Testis (tissue), 2 donors: ENCODE measurements at regions not wholly inside any gene's neighbourhood (a gene's known extent, or its start where the extent isn't known, plus 50 kb on each side); places are given as distances from the start of the nearest gene placed in this dataset.

Source experiments
- DNase-seq: peaks from one replicate; pipeline ENCODE4 v3.0.0-alpha.2; 2019
- H3K27ac ChIP-seq, 2 donors: fragments of 200-600 bp; sonication (generic); one replicate each; pipeline ENCODE4 v1.5.1; 2019
- H3K27me3 ChIP-seq: fragments of 200-600 bp; sonication (generic); one replicate; pipeline ENCODE4 v1.5.1; 2019
- H3K36me3 ChIP-seq: fragments of 200-600 bp; sonication (generic); one replicate; pipeline ENCODE4 v1.5.1; 2017; ENCODE audit warnings: low read depth; ENCODE audit errors: missing control alignments
- H3K4me1 ChIP-seq: fragments of 200-600 bp; sonication (generic); one replicate; pipeline ENCODE4 v1.5.1; 2019
- H3K4me3 ChIP-seq, 2 donors: fragments of 200-600 bp; sonication (generic); one replicate each; pipeline ENCODE4 v1.5.1; 2017 to 2019
- H3K9me3 ChIP-seq: fragments of 200-600 bp; sonication (generic); one replicate; pipeline ENCODE4 v1.5.1; 2017
- POLR2A ChIP-seq: fragments of 450-650 bp; IDR thresholded peaks from one replicate; pipeline ENCODE4 v1.6.1; 2017; ENCODE audit warnings: antibody characterized with exemption, mild to moderate bottlenecking, moderate library complexity
- WGBS, 2 donors: methylation state at CpG; one replicate each; pipeline ENCODE4 v1.1.5; 2018; 5-methylcytosine and 5-hydroxymethylcytosine counted together
- intact Hi-C: fragments of 100-400 bp; cut with DNase I; formaldehyde crosslinking; loops from one replicate; pipeline ENCODE4 v1.15.1; 2023; ENCODE audit warnings: low total_unique reads
- TF ChIP-seq, protein P1 (sequence below), 3 experiments: fragments of 450-650 bp in 2 of 3; fragments of 200-600 bp in 1 of 3; sonication (generic) in 1 of 3; IDR thresholded peaks; one replicate each; pipeline ENCODE4 v1.5.1; 2016 to 2019; ENCODE audit warnings: antibody characterized with exemption in 3 of 3, mild to moderate bottlenecking in 2 of 3, moderate library complexity in 1 of 3

DNA sequence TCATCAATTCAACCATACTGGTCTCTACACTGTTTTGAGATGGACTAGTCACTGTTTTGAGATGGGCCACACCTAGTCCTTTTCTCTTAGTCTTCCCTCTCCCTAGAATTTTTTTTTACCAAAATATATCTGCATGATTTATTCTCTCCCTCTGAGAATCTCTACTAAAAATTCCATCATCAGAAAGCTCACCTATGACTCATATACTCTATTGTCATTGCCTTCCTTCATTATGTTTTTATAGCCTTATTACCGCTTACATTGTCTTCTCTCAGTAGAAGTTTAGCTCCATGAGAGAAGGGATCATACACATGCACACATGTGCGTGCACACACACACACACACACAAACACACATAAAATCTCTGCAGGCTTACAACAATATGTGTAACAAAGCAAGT, 303.6 kb downstream of the PCDH10 start:
- no peak for TF ChIP-seq POLR2A
- TF ChIP-seq, protein P1, sequence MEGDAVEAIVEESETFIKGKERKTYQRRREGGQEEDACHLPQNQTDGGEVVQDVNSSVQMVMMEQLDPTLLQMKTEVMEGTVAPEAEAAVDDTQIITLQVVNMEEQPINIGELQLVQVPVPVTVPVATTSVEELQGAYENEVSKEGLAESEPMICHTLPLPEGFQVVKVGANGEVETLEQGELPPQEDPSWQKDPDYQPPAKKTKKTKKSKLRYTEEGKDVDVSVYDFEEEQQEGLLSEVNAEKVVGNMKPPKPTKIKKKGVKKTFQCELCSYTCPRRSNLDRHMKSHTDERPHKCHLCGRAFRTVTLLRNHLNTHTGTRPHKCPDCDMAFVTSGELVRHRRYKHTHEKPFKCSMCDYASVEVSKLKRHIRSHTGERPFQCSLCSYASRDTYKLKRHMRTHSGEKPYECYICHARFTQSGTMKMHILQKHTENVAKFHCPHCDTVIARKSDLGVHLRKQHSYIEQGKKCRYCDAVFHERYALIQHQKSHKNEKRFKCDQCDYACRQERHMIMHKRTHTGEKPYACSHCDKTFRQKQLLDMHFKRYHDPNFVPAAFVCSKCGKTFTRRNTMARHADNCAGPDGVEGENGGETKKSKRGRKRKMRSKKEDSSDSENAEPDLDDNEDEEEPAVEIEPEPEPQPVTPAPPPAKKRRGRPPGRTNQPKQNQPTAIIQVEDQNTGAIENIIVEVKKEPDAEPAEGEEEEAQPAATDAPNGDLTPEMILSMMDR (IDR thresholded peaks at IDR 0.05): no peak
- intact Hi-C loops: no loop called here
- Histone ChIP-seq H3K36me3 (no peaks in the 10 kb centered on the region), H3K4me1 (no peaks in the 10 kb centered on the region), H3K9me3 (no peaks in the 10 kb centered on the region), H3K4me3 (no peak overlapping the region), H3K27ac (no peak overlapping the region), H3K27me3 (no peaks in the 10 kb centered on the region)
- no peak for DNase-seq
- WGBS, 2 donors: 97 to 100% methylated on average over 2 of the region's 2 CpGs

GRCh38 chr4:133450813-133451212, 301.7 kb downstream of the PCDH10 start:
- intact Hi-C loops: no loop called here
- Histone ChIP-seq H3K27me3 (no peaks in the 10 kb centered on the region), H3K4me3 (peak overlapping the region; percentile 4 to 37), H3K9me3 (no peaks in the 10 kb centered on the region), H3K27ac (no peak overlapping the region), H3K36me3 (no peaks in the 10 kb centered on the region), H3K4me1 (no peaks in the 10 kb centered on the region)
- TF ChIP-seq, protein P1 (IDR thresholded peaks at IDR 0.05): no peak
- TF ChIP-seq POLR2A: no peak
- 79 to 86% methylated on average over 16 to 17 of the region's 17 CpGs for WGBS, 2 donors
- DNase-seq: no peak

DNA sequence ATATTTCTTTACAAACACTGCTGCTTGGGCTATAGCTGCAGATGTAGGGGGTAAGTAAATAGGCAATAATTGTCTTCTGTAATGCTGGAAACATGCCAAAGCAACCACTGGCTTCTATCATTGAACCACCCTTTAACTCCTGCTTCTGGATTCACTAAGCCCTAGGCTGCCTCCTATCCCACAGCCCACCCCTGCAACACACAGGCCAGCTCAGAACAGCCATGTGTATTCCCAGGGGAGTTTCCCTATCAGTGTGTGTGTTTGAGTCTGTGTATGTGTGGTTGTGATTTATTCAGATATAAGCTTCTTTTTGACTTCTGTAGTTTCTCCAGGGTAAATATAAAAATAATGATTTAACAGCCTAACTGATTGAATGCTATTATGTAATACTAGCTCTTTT, 291.3 kb downstream of the PCDH10 start:
- no peak for TF ChIP-seq POLR2A
- TF ChIP-seq, protein P1 (IDR thresholded peaks at IDR 0.05): no peak
- intact Hi-C loops: no loop called here
- Histone ChIP-seq H3K36me3 (no peaks in the 10 kb centered on the region), H3K27ac (no peak overlapping the region), H3K4me3 (no peak overlapping the region), H3K9me3 (no peaks in the 10 kb centered on the region), H3K4me1 (no peaks in the 10 kb centered on the region), H3K27me3 (no peaks in the 10 kb centered on the region)
- no peak for DNase-seq

DNA sequence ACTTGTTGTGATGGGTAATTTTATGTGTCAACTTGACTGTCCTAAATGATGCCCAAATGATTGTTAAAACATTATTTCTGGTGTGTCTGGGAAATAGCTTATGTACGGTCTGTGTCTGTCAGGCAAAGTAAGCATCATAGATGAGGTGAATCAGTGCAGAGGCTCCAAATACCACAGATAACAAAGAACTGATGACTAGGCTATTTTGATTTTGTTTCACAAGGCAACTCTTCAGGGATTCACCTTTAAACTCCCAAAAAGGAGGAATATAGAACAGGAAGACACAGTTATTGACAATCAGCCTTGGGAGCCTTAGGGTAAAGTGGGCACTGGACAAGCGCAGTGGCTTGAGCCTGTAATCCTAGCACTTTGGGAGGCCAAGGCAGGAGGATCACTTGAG, 290.7 kb downstream of the PCDH10 start:
- Histone ChIP-seq H3K27me3 (no peaks in the 10 kb centered on the region), H3K27ac (no peak overlapping the region), H3K4me1 (no peaks in the 10 kb centered on the region), H3K36me3 (no peaks in the 10 kb centered on the region), H3K9me3 (no peaks in the 10 kb centered on the region), H3K4me3 (no peak overlapping the region)
- TF ChIP-seq POLR2A: no peak
- TF ChIP-seq, protein P1 (IDR thresholded peaks at IDR 0.05): no peak
- intact Hi-C loops: no loop called here
- no peak for DNase-seq
- 94 to 96% methylated on average over 2 of the region's 2 CpGs for WGBS, 2 donors

DNA sequence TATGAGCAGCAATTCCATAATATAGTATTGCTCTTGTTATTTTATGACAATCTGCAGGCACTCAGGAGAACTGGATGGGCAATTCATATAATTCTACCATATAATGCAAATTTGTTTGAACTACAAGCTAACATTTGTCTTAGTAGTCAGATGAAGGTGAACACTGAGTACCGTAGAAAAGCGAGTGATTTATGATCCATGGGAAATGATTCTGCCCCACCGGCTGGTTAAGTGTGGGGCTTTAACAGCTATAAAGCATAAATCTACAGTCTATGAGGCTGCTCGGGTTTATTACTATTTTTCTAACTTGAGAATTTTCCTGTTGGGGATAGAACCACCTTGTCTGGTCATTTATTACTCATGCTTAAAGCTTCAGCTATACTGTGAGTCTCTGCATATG, 275.5 kb downstream of the PCDH10 start:
- Histone ChIP-seq H3K9me3 (no peaks in the 10 kb centered on the region), H3K4me1 (no peaks in the 10 kb centered on the region), H3K36me3 (no peaks in the 10 kb centered on the region), H3K27ac (no peak overlapping the region), H3K4me3 (no peak overlapping the region), H3K27me3 (no peaks in the 10 kb centered on the region)
- TF ChIP-seq POLR2A: no peak
- TF ChIP-seq, protein P1 (IDR thresholded peaks at IDR 0.05): no peak
- no peak for DNase-seq
- intact Hi-C loops: no loop called here
- 52 to 54% methylated on average over 4 of the region's 4 CpGs for WGBS, 2 donors
